ENCODE measurements at regions not wholly inside any gene's neighbourhood (a gene's known extent, or its start where the extent isn't known, plus 50 kb on each side); places are given as distances from the start of the nearest gene placed in this dataset.

DNA sequence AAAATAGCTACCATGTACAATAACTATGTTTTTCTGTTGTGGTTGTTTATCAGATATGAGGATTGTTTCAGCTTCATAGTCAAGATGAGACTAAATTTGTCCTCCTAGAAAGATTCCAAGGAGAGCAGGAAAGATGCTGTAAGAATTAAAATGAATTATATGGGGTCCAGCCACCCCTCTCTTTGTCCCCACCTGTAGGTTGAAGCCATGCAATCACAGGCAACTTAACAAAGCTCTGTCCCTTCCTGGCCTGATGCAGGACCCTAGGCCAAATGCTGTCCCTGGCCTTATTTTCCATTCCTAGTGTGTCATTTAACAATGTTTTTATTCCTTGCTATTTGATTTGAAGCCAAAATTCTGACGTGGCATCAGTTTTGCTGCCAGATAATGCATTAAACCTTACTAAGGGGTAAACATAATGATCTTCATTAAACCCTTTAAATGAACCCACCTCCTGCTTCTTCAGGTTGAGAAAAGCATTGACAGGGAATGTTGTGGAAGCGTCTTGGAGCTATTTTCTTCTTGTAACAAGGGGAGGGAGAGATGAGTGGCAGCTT lies 240.9 kb upstream of the ZNF521 start:
- TF ChIP-seq EZH2 (IDR thresholded peaks at IDR 0.05; ENCODE audit: borderline replicate concordance, low read depth, low read length, severe bottlenecking): no peak
- TF ChIP-seq, protein P1, sequence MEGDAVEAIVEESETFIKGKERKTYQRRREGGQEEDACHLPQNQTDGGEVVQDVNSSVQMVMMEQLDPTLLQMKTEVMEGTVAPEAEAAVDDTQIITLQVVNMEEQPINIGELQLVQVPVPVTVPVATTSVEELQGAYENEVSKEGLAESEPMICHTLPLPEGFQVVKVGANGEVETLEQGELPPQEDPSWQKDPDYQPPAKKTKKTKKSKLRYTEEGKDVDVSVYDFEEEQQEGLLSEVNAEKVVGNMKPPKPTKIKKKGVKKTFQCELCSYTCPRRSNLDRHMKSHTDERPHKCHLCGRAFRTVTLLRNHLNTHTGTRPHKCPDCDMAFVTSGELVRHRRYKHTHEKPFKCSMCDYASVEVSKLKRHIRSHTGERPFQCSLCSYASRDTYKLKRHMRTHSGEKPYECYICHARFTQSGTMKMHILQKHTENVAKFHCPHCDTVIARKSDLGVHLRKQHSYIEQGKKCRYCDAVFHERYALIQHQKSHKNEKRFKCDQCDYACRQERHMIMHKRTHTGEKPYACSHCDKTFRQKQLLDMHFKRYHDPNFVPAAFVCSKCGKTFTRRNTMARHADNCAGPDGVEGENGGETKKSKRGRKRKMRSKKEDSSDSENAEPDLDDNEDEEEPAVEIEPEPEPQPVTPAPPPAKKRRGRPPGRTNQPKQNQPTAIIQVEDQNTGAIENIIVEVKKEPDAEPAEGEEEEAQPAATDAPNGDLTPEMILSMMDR (IDR thresholded peaks at IDR 0.05; ENCODE audit: borderline replicate concordance, extremely low read depth, low read length, poor library complexity, severe bottlenecking): no peak
